ENCODE measurements at regions not wholly inside any gene's neighbourhood (a gene's known extent, or its start where the extent isn't known, plus 50 kb on each side); places are given as distances from the start of the nearest gene placed in this dataset.
"Not testable (repeated sequence)": the region's sequence is repeated elsewhere in the genome, so short reads cannot be mapped to it uniquely, and the experiment has no call there.

DNA sequence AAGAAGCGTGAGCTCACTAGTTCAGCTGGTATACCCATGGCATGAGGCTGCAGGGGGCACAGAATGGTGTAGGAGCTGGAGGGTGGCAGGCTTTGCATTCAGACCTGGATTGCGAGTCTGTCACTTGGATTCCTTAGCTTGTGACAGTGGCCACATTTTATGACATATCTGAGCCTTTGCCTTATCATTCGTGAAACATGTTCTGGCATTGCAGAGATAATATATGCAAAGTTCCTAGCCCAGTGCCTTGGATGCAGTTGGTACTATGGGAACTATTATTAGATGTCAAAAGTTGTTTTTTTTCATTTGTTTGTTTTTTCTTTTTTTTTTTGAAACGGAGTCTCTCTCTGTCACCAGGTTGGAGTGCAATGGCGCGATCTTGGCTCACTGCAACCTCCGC lies 230.7 kb upstream of the PRDM1 start:
- H3K9me3 ChIP-seq = no peaks in the 10 kb centered on the region
- no peak for DNase-seq
- H3K27me3 ChIP-seq (ENCODE audit: low read depth) = no peaks in the 10 kb centered on the region
- H3K27ac ChIP-seq = no peak overlapping the region
- peaks cover 2% of the 10 kb centered on the region for H3K4me1 ChIP-seq
- TF ChIP-seq CTCF (IDR thresholded peaks at IDR 0.05) = no peak
- intact Hi-C loops (cut with DNase I) = no loop called here
- no peaks in the 10 kb centered on the region for H3K36me3 ChIP-seq
- H3K4me3 ChIP-seq = no peak overlapping the region
- no peak for ATAC-seq

- H3K27me3 ChIP-seq (ENCODE audit: low read depth); H3K9me3 ChIP-seq; intact Hi-C loops (cut with DNase I); H3K4me1 ChIP-seq; ATAC-seq; H3K27ac ChIP-seq; H3K4me3 ChIP-seq; H3K36me3 ChIP-seq; DNase-seq: not testable (repeated sequence)
Measured at GRCh38 chr6:105853979-105854378, 232.2 kb upstream of the PRDM1 start.

DNA sequence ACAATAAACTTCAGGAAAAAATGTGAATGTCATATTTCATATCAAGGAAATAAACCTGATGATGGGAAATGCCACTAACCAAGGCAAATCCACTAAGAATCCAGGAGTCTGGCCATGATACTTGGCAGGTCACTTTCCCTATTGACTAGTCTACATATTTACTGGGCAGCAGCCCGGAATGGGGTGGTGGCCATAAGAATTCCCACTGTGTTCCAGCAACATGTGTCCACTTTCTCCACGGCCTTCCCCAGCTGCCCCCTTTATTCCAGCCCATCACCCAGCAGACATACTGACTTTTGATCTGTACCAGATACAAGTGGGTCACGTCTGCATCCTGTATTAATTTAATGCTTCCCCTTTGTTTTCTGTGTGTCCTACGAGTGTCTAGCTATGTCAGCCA lies 234.5 kb upstream of the PRDM1 start:
- peaks cover 6% of the 10 kb centered on the region for H3K4me1 ChIP-seq
- no peak overlapping the region for H3K27ac ChIP-seq
- no peak for ATAC-seq
- no peak overlapping the region for H3K4me3 ChIP-seq
- H3K27me3 ChIP-seq (ENCODE audit: low read depth) = no peaks in the 10 kb centered on the region
- DNase-seq = no peak
- H3K36me3 ChIP-seq = no peaks in the 10 kb centered on the region
- no peak for TF ChIP-seq CTCF (IDR thresholded peaks at IDR 0.05)
- H3K9me3 ChIP-seq = no peaks in the 10 kb centered on the region
- intact Hi-C loops (cut with DNase I) = no loop called here

GRCh38 chr6:105851113-105851580 lies 235.0 kb upstream of the PRDM1 start:
- Histone ChIP-seq H3K27me3 (ENCODE audit: low read depth) (no peaks in the 10 kb centered on the region), H3K9me3 (no peaks in the 10 kb centered on the region), H3K4me3 (no peak overlapping the region), H3K27ac (no peak overlapping the region), H3K36me3 (no peaks in the 10 kb centered on the region), H3K4me1 (peaks cover 6% of the 10 kb centered on the region)
- TF ChIP-seq CTCF (IDR thresholded peaks at IDR 0.05) = no peak
- DNase-seq (no peak), ATAC-seq (peak; percentile 41 to 61)
- intact Hi-C loops (cut with DNase I) = no loop called here

- no peak for TF ChIP-seq CTCF (IDR thresholded peaks at IDR 0.05)
Measured at GRCh38 chr6:105850261-105851112, 235.6 kb upstream of the PRDM1 start.

GRCh38 chr6:105849746-105850145 lies 236.4 kb upstream of the PRDM1 start:
- ATAC-seq (no peak), DNase-seq (no peak)
- Histone ChIP-seq H3K36me3 (no peaks in the 10 kb centered on the region), H3K4me3 (no peak overlapping the region), H3K27me3 (ENCODE audit: low read depth) (no peaks in the 10 kb centered on the region), H3K27ac (no peak overlapping the region), H3K4me1 (peaks cover 6% of the 10 kb centered on the region), H3K9me3 (no peaks in the 10 kb centered on the region)
- intact Hi-C loops (cut with DNase I) = no loop called here
- no peak for TF ChIP-seq CTCF (IDR thresholded peaks at IDR 0.05)

More at GRCh38 chr6:105850261-105851112, 235.6 kb upstream of the PRDM1 start:
- Histone ChIP-seq H3K4me3 (no peak overlapping the region), H3K36me3 (no peaks in the 10 kb centered on the region), H3K4me1 (peaks cover 6% of the 10 kb centered on the region), H3K9me3 (no peaks in the 10 kb centered on the region), H3K27ac (no peak overlapping the region), H3K27me3 (ENCODE audit: low read depth) (no peaks in the 10 kb centered on the region)
- ATAC-seq (no peak), DNase-seq (no peak)
- intact Hi-C loops (cut with DNase I) = no loop called here

All from lower lobe of right lung (tissue), 2 donors.